ENCODE measurements at regions not wholly inside any gene's neighbourhood (a gene's known extent, or its start where the extent isn't known, plus 50 kb on each side); places are given as distances from the start of the nearest gene placed in this dataset.

DNA sequence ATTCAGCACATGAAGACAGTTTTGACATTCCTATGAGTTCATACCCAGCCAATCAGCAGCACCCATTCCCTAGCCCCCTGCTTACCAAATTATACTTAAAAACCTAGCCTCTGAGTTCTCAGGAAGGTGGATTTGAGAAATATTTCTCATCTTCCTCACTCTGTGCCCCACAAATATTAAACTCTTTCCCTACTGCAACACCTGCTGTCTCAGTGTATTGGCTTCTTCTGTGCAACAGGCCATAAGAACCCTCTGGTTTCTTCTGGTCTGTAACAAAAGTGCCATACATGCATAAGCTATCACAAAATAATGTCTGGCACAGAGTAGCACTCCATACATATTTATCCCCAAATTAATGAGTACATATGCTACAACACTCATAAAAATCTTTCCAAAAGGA is 387.4 kb upstream of the CAMK1G start:
- ATAC-seq (no peak), DNase-seq (ENCODE audit: low spot score) (no peak)
- Histone ChIP-seq H3K79me2 (replicated peaks; ENCODE audit: insufficient read depth) (no peaks in the 10 kb centered on the region), H4K20me1 (replicated peaks; ENCODE audit: insufficient read depth) (no peaks in the 10 kb centered on the region), H3K27me3 (ENCODE audit: insufficient read depth) (no peaks in the 10 kb centered on the region), H3F3A (replicated peaks; ENCODE audit: low read depth) (no peaks in the 10 kb centered on the region), H3K4me3 (no peak overlapping the region), H3K9me2 (ENCODE audit: insufficient read depth) (no peaks in the 10 kb centered on the region), H2AFZ (no peak overlapping the region), H3K4me2 (no peak overlapping the region), H3K27ac (ENCODE audit: low read depth) (no peak overlapping the region), H3K36me3 (ENCODE audit: insufficient read depth) (peaks cover 3% of the 10 kb centered on the region; the same call in 1 of the 2 replicates), H3K4me1 (ENCODE audit: insufficient read depth) (peaks cover 40% of the 10 kb centered on the region)
- Mint-ChIP-seq H3K4me3 (no peak overlapping the region), H3K9me3 (peaks cover 34% of the 10 kb centered on the region), H3K4me1 (peaks cover 35% of the 10 kb centered on the region), H3K27me3 (ENCODE audit: insufficient read depth, low read depth, poor library complexity) (peaks cover 3% of the 10 kb centered on the region), H3K36me3 (ENCODE audit: low read depth) (peaks cover 37% of the 10 kb centered on the region), H3K27ac (no peak overlapping the region)
- TF ChIP-seq CREB1 (CRISPR knock-in tag; IDR thresholded peaks at IDR 0.05; ENCODE audit: low read depth) (no peak), ZNF331 (CRISPR knock-in tag; IDR thresholded peaks at IDR 0.05; ENCODE audit: low read depth) (no peak), STAT1 (IDR thresholded peaks at IDR 0.05; ENCODE audit: unreplicated experiment) (no peak), ZNF114 (CRISPR knock-in tag; IDR thresholded peaks at IDR 0.05) (no peak), POLR2AphosphoS5 (IDR thresholded peaks at IDR 0.05; ENCODE audit: low read depth) (no peak), EZH2phosphoT487 (IDR thresholded peaks at IDR 0.05; ENCODE audit: unreplicated experiment) (no peak), NANOG (IDR thresholded peaks at IDR 0.05; ENCODE audit: borderline replicate concordance) (no peak), JUNB (IDR thresholded peaks at IDR 0.05; ENCODE audit: unreplicated experiment) (no peak), EZH2 (IDR thresholded peaks at IDR 0.05; ENCODE audit: low read depth, unreplicated experiment) (no peak)
- TF ChIP-seq, protein P1, sequence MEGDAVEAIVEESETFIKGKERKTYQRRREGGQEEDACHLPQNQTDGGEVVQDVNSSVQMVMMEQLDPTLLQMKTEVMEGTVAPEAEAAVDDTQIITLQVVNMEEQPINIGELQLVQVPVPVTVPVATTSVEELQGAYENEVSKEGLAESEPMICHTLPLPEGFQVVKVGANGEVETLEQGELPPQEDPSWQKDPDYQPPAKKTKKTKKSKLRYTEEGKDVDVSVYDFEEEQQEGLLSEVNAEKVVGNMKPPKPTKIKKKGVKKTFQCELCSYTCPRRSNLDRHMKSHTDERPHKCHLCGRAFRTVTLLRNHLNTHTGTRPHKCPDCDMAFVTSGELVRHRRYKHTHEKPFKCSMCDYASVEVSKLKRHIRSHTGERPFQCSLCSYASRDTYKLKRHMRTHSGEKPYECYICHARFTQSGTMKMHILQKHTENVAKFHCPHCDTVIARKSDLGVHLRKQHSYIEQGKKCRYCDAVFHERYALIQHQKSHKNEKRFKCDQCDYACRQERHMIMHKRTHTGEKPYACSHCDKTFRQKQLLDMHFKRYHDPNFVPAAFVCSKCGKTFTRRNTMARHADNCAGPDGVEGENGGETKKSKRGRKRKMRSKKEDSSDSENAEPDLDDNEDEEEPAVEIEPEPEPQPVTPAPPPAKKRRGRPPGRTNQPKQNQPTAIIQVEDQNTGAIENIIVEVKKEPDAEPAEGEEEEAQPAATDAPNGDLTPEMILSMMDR (conservative IDR thresholded peaks at IDR 0.05; ENCODE audit: low read depth in 2 of 2): no peak
- TF ChIP-seq, protein P2, sequence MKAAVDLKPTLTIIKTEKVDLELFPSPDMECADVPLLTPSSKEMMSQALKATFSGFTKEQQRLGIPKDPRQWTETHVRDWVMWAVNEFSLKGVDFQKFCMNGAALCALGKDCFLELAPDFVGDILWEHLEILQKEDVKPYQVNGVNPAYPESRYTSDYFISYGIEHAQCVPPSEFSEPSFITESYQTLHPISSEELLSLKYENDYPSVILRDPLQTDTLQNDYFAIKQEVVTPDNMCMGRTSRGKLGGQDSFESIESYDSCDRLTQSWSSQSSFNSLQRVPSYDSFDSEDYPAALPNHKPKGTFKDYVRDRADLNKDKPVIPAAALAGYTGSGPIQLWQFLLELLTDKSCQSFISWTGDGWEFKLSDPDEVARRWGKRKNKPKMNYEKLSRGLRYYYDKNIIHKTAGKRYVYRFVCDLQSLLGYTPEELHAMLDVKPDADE (IDR thresholded peaks at IDR 0.05): no peak
- TF ChIP-seq, protein P3, sequence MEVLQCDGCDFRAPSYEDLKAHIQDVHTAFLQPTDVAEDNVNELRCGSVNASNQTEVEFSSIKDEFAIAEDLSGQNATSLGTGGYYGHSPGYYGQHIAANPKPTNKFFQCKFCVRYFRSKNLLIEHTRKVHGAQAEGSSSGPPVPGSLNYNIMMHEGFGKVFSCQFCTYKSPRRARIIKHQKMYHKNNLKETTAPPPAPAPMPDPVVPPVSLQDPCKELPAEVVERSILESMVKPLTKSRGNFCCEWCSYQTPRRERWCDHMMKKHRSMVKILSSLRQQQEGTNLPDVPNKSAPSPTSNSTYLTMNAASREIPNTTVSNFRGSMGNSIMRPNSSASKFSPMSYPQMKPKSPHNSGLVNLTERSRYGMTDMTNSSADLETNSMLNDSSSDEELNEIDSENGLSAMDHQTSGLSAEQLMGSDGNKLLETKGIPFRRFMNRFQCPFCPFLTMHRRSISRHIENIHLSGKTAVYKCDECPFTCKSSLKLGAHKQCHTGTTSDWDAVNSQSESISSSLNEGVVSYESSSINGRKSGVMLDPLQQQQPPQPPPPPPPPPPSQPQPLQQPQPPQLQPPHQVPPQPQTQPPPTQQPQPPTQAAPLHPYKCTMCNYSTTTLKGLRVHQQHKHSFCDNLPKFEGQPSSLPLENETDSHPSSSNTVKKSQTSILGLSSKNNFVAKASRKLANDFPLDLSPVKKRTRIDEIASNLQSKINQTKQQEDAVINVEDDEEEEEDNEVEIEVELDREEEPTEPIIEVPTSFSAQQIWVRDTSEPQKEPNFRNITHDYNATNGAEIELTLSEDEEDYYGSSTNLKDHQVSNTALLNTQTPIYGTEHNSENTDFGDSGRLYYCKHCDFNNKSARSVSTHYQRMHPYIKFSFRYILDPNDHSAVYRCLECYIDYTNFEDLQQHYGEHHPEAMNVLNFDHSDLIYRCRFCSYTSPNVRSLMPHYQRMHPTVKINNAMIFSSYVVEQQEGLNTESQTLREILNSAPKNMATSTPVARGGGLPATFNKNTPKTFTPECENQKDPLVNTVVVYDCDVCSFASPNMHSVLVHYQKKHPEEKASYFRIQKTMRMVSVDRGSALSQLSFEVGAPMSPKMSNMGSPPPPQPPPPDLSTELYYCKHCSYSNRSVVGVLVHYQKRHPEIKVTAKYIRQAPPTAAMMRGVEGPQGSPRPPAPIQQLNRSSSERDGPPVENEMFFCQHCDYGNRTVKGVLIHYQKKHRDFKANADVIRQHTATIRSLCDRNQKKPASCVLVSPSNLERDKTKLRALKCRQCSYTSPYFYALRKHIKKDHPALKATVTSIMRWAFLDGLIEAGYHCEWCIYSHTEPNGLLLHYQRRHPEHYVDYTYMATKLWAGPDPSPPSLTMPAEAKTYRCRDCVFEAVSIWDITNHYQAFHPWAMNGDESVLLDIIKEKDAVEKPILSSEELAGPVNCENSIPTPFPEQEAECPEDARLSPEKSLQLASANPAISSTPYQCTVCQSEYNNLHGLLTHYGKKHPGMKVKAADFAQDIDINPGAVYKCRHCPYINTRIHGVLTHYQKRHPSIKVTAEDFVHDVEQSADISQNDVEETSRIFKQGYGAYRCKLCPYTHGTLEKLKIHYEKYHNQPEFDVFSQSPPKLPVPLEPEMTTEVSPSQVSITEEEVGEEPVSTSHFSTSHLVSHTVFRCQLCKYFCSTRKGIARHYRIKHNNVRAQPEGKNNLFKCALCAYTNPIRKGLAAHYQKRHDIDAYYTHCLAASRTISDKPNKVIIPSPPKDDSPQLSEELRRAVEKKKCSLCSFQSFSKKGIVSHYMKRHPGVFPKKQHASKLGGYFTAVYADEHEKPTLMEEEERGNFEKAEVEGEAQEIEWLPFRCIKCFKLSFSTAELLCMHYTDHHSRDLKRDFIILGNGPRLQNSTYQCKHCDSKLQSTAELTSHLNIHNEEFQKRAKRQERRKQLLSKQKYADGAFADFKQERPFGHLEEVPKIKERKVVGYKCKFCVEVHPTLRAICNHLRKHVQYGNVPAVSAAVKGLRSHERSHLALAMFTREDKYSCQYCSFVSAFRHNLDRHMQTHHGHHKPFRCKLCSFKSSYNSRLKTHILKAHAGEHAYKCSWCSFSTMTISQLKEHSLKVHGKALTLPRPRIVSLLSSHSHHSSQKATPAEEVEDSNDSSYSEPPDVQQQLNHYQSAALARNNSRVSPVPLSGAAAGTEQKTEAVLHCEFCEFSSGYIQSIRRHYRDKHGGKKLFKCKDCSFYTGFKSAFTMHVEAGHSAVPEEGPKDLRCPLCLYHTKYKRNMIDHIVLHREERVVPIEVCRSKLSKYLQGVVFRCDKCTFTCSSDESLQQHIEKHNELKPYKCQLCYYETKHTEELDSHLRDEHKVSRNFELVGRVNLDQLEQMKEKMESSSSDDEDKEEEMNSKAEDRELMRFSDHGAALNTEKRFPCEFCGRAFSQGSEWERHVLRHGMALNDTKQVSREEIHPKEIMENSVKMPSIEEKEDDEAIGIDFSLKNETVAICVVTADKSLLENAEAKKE (CRISPR knock-in tag; IDR thresholded peaks at IDR 0.05): no peak
- TF ChIP-seq, protein P4, sequence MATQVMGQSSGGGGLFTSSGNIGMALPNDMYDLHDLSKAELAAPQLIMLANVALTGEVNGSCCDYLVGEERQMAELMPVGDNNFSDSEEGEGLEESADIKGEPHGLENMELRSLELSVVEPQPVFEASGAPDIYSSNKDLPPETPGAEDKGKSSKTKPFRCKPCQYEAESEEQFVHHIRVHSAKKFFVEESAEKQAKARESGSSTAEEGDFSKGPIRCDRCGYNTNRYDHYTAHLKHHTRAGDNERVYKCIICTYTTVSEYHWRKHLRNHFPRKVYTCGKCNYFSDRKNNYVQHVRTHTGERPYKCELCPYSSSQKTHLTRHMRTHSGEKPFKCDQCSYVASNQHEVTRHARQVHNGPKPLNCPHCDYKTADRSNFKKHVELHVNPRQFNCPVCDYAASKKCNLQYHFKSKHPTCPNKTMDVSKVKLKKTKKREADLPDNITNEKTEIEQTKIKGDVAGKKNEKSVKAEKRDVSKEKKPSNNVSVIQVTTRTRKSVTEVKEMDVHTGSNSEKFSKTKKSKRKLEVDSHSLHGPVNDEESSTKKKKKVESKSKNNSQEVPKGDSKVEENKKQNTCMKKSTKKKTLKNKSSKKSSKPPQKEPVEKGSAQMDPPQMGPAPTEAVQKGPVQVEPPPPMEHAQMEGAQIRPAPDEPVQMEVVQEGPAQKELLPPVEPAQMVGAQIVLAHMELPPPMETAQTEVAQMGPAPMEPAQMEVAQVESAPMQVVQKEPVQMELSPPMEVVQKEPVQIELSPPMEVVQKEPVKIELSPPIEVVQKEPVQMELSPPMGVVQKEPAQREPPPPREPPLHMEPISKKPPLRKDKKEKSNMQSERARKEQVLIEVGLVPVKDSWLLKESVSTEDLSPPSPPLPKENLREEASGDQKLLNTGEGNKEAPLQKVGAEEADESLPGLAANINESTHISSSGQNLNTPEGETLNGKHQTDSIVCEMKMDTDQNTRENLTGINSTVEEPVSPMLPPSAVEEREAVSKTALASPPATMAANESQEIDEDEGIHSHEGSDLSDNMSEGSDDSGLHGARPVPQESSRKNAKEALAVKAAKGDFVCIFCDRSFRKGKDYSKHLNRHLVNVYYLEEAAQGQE (IDR thresholded peaks at IDR 0.05; ENCODE audit: unreplicated experiment): no peak

Data from GM23338 (cell line).